Activated T-cell treated with anti-CD3 and anti-CD28 coated beads, Interleukin-2, amount 50 U/mL, for 24 hours (primary cell): ENCODE measurements at regions not wholly inside any gene's neighbourhood (a gene's known extent, or its start where the extent isn't known, plus 50 kb on each side); places are given as distances from the start of the nearest gene placed in this dataset.

ENCODE experiments used
- DNase-seq: peaks from one replicate; pipeline ENCODE4 v3.0.0-alpha.2; 2020
- H3K27ac Mint-ChIP-seq: 2 replicates; pipeline ENCODE4 v1.8.0; 2020; ENCODE audit warnings: mild to moderate bottlenecking, mixed read lengths
- H3K27me3 Mint-ChIP-seq: 2 replicates; pipeline ENCODE4 v1.8.0; 2020; ENCODE audit warnings: mixed read lengths
- H3K36me3 Mint-ChIP-seq: 2 replicates; pipeline ENCODE4 v1.8.0; 2020; ENCODE audit warnings: low read depth, mixed read lengths
- H3K4me1 Mint-ChIP-seq: 2 replicates; pipeline ENCODE4 v1.8.0; 2020; ENCODE audit warnings: low read depth, mixed read lengths
- H3K4me3 Mint-ChIP-seq: 2 replicates; pipeline ENCODE4 v1.8.0; 2020; ENCODE audit warnings: mild to moderate bottlenecking, moderate library complexity, mixed read lengths
- H3K9me3 Mint-ChIP-seq: 2 replicates; pipeline ENCODE4 v1.8.0; 2020; ENCODE audit warnings: mixed read lengths

DNA sequence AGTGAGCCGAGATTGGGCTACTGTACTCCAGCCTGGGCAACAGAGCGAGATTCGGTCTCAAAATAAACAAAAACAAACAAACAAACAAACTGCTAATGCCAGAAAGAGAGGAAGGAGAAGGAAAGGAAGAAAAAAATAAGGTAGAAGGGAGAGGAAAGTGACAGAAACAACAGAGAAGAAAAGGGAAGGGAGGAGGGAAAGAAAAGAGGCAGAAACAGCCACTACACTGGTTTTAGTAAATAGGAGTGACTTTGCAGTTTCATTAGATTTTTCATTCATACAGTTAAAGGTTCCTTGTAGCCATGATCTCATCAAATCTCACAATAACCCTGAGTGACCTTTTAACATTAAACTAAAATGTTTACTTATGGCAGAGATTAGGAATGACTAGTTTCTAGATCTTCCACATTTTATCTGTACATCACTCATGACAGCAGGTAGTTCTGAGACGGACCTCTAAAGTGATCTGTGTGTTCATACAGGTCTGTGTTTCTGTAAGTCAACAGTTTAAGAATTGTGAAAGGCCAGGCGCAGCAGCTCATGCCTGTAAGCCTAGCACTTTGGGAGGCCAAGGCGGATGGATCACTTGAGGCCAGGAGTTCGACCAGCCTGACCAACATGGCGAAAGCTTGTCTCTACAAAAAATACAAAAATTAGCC, 191.3 kb upstream of the KLF14 start:
- Mint-ChIP-seq H3K9me3 (no peaks in the 10 kb centered on the region), H3K27me3 (no peaks in the 10 kb centered on the region), H3K4me1 (peaks cover 95% of the 10 kb centered on the region), H3K36me3 (peaks cover 99% of the 10 kb centered on the region), H3K27ac (peak overlapping the region; percentile 99), H3K4me3 (peak overlapping the region; percentile 43)
- no peak for DNase-seq

DNA sequence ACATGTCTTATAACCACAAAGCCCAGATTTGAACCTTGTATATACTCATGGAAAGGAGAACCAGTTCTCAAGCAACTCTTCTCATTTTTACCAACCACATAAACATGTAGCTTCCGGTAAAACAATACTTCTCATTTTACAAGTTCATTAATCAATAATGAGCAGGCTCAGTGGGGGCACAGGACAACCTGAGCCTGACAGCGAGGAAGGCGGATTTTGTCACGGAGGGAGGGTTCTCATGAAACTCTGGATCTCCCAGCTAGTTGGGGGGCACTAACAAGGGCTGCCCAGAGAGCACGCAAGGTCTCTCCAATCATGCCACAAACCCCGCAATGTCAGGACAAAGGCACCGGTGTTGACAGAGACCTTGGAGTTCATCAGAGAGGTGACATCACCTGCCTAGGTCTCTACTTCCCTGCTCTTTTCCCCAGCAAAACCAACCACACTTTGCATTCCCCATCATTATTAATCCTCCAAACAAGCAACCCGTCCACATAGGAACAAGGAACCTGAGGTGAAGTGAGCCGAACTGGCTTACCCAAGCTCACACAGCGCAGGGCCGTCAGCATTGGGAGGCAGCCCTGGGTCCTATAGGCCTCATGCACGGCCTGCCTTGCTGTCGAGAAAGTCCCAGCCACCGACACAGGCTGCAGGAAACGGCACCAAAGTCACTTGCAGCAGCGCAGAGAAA, 192.1 kb upstream of the KLF14 start:
- peaks cover 99% of the 10 kb centered on the region for H3K36me3 Mint-ChIP-seq
- peaks cover 95% of the 10 kb centered on the region for H3K4me1 Mint-ChIP-seq
- no peak for DNase-seq
- H3K9me3 Mint-ChIP-seq, result no peaks in the 10 kb centered on the region
- H3K4me3 Mint-ChIP-seq, result peak overlapping the region; percentile 55
- peak overlapping the region; percentile 99 for H3K27ac Mint-ChIP-seq
- no peaks in the 10 kb centered on the region for H3K27me3 Mint-ChIP-seq

DNA sequence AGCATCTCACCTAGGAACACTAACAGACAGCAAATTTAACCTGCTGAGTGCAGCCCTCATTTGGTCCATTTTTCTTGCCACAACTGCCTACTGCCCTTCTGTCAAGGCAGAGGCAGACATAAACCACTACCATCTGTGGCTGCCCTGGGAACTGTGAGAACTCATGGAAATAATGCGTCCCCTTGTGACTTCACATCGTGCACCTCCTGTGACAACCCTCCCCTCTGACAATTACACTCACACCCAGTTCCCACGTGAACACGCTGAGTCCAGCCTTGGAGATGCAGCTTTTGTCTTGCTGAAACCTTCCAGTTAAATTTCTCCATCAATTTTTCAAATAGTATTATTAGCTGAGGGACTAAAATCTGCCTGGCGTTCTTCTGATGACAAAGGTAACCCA, 193.1 kb upstream of the KLF14 start:
- H3K27me3 Mint-ChIP-seq, result no peaks in the 10 kb centered on the region
- H3K4me1 Mint-ChIP-seq, result peaks cover 94% of the 10 kb centered on the region
- no peak for DNase-seq
- H3K36me3 Mint-ChIP-seq, result peaks cover 99% of the 10 kb centered on the region
- H3K27ac Mint-ChIP-seq, result peak overlapping the region; percentile 99
- H3K9me3 Mint-ChIP-seq, result no peaks in the 10 kb centered on the region
- H3K4me3 Mint-ChIP-seq, result peak overlapping the region; percentile 55

DNA sequence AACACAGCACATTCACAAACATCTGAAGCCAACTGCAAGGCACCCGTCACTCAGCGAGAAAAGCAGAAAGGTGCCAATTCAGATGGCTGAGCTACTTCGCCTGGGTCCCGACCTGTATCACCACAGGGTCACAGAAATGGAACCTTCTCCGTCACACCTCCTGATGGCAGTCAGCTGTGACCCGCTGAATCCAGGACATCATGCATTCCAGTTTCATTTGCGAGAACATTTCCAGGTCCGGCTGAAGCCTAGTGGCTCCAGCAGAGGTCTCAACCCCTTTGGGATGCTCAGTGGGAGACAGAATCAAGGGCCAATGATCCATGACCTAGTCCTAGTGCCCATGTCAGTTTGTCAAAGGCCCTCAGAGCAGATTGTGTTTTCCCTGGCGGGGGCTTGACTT, 193.6 kb upstream of the KLF14 start:
- H3K9me3 Mint-ChIP-seq, result no peaks in the 10 kb centered on the region
- H3K27ac Mint-ChIP-seq, result peak overlapping the region; percentile 99
- H3K36me3 Mint-ChIP-seq, result peaks cover 99% of the 10 kb centered on the region
- H3K4me1 Mint-ChIP-seq, result peaks cover 94% of the 10 kb centered on the region
- H3K4me3 Mint-ChIP-seq, result peak overlapping the region; percentile 55
- DNase-seq, result no peak
- no peaks in the 10 kb centered on the region for H3K27me3 Mint-ChIP-seq

DNA sequence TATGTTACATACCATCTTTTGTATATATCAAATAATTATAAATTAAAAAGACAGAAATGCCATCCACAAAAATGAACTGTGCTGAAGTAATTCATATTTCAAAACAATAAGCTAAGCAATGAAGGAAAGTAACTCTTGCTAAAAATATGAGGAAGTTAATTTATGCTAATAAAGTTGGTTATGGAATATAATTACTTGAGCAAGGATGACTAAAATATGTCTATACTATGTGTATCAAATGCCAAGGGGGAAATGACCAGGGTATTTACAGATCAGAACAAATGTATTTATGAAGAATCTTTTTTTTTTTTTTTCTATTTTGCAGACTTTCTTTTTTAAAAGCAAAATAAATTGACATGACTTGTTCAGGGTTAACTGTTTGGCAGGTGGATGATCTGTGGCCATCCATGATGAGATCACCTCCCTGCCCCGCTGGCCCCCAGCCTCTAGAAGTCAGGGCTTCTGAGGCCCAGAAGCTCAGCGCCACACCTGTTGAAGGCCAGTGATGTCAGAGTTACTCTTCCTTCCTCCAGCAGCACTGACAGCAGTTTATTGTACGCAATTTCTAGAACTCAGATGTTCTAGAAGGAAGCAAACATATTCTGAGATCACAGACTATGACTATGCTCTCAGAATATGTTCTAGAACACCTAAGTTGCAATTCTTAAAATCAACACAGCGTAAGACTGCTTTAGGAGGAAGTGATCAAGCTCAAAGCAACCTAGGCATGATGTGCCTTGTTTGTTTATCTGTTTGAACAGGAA, 196.1 kb upstream of the KLF14 start:
- Mint-ChIP-seq H3K4me1 (peaks cover 94% of the 10 kb centered on the region), H3K9me3 (no peaks in the 10 kb centered on the region), H3K4me3 (peak overlapping the region; percentile 39), H3K36me3 (peaks cover 99% of the 10 kb centered on the region), H3K27me3 (no peaks in the 10 kb centered on the region), H3K27ac (peak overlapping the region; percentile 89)
- DNase-seq, result no peak

DNA sequence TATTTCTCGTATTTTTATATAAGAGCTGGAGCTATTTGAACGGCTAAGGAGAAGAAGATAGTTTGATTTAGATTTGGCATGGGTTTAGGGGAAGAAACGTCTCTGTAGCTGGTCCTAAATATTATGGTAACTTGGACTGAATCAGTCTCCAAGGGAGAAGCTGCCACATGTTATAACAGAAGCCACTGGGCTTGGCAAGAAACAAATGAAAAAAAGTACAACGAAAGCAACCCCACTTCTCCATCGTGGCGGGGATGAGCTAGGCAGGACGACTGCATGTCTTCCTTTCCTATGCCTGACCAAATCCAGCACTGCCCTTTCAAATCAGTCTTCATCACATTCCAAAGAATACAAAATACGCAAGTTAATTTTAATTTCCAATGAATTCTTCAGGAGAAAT, 196.7 kb upstream of the KLF14 start:
- H3K4me3 Mint-ChIP-seq, result peak overlapping the region; percentile 39

DNA sequence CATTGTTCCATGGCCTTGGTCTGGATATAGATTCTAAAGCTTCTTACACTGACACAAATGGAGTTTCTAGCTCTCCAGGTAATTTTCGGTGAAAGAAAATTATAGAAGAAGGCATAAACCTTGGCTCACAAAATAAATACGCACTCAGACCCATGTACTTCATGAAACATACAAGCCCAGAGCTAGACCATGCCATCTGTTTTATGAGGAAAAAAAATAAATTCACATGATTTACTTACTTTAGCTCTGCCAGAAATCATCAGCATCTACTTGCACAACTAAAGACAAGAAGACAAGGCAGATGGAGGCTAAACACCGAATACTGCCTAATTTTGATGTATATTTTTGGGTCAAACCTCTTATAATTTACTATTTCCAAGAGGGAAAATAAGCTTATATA, 197.4 kb upstream of the KLF14 start:
- no peak for DNase-seq
- no peaks in the 10 kb centered on the region for H3K9me3 Mint-ChIP-seq
- no peaks in the 10 kb centered on the region for H3K27me3 Mint-ChIP-seq
- peaks cover 94% of the 10 kb centered on the region for H3K4me1 Mint-ChIP-seq
- peak overlapping the region; percentile 89 for H3K27ac Mint-ChIP-seq
- no peak overlapping the region for H3K4me3 Mint-ChIP-seq
- peaks cover 99% of the 10 kb centered on the region for H3K36me3 Mint-ChIP-seq

More for the DNA sequence above, 196.7 kb upstream of the KLF14 start:
- no peak for DNase-seq
- Mint-ChIP-seq H3K27me3 (no peaks in the 10 kb centered on the region), H3K9me3 (no peaks in the 10 kb centered on the region), H3K36me3 (peaks cover 99% of the 10 kb centered on the region), H3K27ac (peak overlapping the region; percentile 89), H3K4me1 (peaks cover 94% of the 10 kb centered on the region)

DNA sequence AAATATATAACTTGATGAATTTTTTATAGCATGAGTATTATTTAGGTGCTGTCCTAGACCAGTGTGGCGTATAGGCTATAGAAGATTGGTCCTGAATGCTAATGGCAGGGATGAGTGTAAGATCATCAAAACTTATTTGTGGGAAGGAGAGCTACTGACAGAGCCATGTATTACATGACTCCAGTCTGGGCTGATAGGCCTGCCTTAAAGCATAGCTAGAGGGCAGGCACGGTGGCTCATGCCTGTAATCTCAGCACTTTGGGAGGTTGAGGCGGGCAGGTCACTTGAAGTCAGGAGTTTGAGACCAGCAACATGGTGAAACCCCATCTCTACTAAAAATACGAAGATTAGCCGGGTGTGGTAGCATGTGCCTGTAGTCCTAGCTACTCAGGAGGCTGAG, 198.1 kb upstream of the KLF14 start:
- peaks cover 94% of the 10 kb centered on the region for H3K4me1 Mint-ChIP-seq
- no peak overlapping the region for H3K4me3 Mint-ChIP-seq
- peaks cover 99% of the 10 kb centered on the region for H3K36me3 Mint-ChIP-seq
- peak overlapping the region; percentile 89 for H3K27ac Mint-ChIP-seq
- no peaks in the 10 kb centered on the region for H3K9me3 Mint-ChIP-seq
- H3K27me3 Mint-ChIP-seq, result no peaks in the 10 kb centered on the region
- no peak for DNase-seq

DNA sequence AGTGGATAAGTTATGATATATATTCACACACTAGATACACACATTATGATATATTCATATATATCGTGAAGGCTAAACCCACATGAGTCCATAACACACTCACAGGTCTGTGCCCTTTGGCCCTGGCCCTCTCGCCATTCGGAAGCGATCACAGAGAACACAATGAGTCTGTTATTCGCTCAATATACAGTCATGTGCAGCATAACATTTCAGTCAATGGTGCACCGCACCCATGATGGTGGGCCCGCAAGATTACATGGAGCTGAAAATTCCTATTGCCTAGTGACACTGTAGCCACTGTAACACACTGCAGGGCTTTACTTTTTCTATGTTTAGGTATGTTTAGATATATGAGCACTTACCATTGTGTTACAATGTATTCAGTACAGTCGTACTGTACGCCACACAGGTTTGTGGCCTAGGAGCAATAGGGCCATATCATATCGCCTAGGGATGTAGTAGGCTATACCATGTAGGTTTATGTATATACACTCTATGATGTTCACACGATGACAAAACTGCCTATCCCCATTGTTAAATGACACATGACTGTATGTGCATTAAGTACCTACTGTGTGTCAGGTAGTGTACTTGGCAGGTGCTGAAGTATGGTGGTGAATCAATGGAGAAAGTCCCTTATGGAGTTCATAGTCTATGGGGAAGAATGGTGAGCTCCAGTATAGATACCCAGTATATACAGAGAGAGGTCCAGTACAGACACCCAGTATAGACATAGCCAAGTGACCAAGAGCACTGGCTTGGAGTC, 198.8 kb upstream of the KLF14 start:
- no peaks in the 10 kb centered on the region for H3K27me3 Mint-ChIP-seq
- peak overlapping the region; percentile 89 for H3K27ac Mint-ChIP-seq
- no peaks in the 10 kb centered on the region for H3K9me3 Mint-ChIP-seq
- H3K4me3 Mint-ChIP-seq, result no peak overlapping the region
- H3K4me1 Mint-ChIP-seq, result peaks cover 90% of the 10 kb centered on the region
- H3K36me3 Mint-ChIP-seq, result peaks cover 98% of the 10 kb centered on the region
- no peak for DNase-seq

DNA sequence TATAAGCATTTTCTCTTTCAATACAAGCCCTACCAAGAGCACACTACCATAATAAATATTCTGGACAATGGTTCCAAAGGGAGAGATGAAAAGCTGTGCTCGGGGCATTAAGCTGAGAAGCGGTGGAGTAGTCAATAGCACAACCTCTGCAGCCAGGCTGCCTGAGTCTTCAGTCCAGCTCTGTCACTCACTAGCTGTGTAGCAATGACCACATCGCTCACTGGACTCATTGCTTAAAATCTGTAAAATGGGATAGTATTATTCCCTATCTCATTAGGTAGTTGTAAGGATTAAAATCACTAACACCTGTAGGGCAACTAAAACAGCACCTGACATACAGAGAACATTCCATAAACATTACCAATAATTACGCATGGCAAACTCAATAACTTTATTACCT, 199.9 kb upstream of the KLF14 start:
- Mint-ChIP-seq H3K4me1 (peaks cover 89% of the 10 kb centered on the region), H3K9me3 (no peaks in the 10 kb centered on the region), H3K36me3 (peaks cover 98% of the 10 kb centered on the region), H3K27me3 (no peaks in the 10 kb centered on the region), H3K27ac (peak overlapping the region; percentile 89), H3K4me3 (peak overlapping the region; percentile 7)
- DNase-seq, result no peak

DNA sequence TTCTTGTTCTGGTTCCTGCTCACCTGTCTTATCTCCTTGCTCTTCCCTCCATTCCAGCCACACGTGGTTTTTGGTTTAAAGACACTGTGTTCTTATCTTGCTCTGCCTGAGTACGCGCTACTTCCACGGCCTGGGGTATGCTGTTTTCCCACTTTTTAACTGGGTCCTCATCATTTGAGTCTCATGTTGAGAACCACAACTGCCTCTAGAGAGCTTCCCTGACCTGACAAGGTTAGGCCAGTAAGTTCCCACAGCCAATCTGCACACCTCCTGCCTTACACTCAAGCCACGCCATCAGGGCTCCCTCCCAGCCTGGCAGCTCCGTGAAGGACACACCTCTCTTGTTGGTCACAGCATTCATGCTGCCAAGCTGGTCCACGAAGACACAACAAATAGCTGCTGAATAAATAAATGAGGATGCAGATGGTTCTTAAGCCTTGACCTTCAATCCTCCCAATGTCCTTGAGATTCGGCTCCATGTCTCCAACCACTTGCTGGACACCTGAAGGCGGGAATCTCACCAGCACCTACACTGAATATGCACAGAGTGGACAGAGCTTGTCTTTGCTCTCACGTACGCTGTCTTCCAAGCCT, 201.7 kb upstream of the KLF14 start:
- peak overlapping the region; percentile 89 for H3K27ac Mint-ChIP-seq
- no peak for DNase-seq
- H3K9me3 Mint-ChIP-seq, result no peaks in the 10 kb centered on the region
- H3K4me1 Mint-ChIP-seq, result peaks cover 89% of the 10 kb centered on the region
- H3K36me3 Mint-ChIP-seq, result peaks cover 98% of the 10 kb centered on the region
- H3K27me3 Mint-ChIP-seq, result no peaks in the 10 kb centered on the region
- peak overlapping the region; percentile 4 for H3K4me3 Mint-ChIP-seq

DNA sequence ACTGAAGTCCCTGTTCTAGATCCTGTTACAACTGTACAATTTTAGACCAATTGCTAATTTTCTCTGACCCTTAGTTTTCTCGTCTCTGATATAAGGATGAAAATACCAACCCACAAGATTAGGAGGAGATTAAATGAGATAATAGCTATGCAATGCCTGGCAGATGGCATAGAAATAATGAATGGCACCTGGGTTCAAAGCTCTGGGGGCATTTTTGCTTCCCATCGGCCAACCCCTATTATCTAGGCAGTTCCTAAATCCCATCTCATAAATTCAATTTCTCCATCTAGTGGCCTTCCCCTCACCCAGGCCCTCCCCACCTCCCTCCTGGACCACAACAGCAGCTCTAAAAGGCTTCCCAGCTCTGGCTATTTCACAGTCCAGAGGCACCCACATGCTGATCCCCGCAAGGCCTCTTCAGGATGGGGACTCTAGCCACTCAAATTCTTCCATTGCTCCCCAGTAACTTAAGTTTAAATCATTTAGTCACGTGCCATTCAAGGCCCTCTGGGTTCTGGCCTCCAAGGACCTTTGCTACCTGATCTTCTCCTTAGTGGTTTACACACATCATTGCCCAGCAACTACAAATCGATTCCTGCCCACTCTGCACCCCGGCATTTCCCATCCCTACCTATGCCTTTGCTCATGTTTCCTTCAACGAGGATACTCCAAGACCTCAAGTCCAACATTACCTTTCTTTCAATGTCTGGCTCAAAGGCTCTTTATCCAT, 202.4 kb upstream of the KLF14 start:
- peaks cover 88% of the 10 kb centered on the region for H3K4me1 Mint-ChIP-seq
- no peaks in the 10 kb centered on the region for H3K27me3 Mint-ChIP-seq
- H3K4me3 Mint-ChIP-seq, result peak overlapping the region; percentile 5
- H3K9me3 Mint-ChIP-seq, result no peaks in the 10 kb centered on the region
- DNase-seq, result no peak
- peak overlapping the region; percentile 89 for H3K27ac Mint-ChIP-seq
- peaks cover 98% of the 10 kb centered on the region for H3K36me3 Mint-ChIP-seq

DNA sequence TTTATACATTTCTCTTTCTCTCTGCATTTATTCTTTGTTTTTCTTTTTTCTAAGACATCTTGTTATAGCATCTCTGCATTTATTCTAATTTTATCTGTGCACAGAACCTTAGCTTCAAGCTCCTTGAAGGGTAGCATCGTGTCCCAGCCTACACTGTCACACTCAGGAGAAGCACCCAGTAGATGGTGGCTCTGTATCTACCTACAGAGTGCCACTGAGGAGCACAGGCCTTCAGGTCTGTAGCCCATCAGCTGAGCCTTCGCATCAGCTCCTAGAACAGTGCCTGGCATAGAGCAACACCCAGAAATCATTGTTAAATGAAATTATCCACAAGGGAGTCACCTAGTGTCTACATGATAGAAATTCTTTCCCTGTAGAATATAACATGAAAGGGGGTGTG, 203.0 kb upstream of the KLF14 start:
- H3K4me1 Mint-ChIP-seq, result peaks cover 89% of the 10 kb centered on the region
- H3K4me3 Mint-ChIP-seq, result peak overlapping the region; percentile 5
- H3K27me3 Mint-ChIP-seq, result no peaks in the 10 kb centered on the region
- peak overlapping the region; percentile 89 for H3K27ac Mint-ChIP-seq
- H3K9me3 Mint-ChIP-seq, result no peaks in the 10 kb centered on the region
- H3K36me3 Mint-ChIP-seq, result peaks cover 98% of the 10 kb centered on the region
- DNase-seq, result no peak
